ENCODE measurements at regions not wholly inside any gene's neighbourhood (a gene's known extent, or its start where the extent isn't known, plus 50 kb on each side); places are given as distances from the start of the nearest gene placed in this dataset.

GRCh38 chr5:154129013-154129412 lies 61.5 kb upstream of the GALNT10 start:
- Histone ChIP-seq H3K4me1 (ENCODE audit: insufficient read depth, low read length) (no peaks in the 10 kb centered on the region), H3K36me3 (ENCODE audit: insufficient read depth, low read depth, low read length) (no peaks in the 10 kb centered on the region), H3K9ac (ENCODE audit: low read depth, low read length) (no peak overlapping the region), H3K4me3 (ENCODE audit: low read length) (no peak overlapping the region), H3K9me3 (ENCODE audit: insufficient read depth, low read depth, low read length) (no peaks in the 10 kb centered on the region), H3K27me3 (ENCODE audit: insufficient read depth, low read length) (no peaks in the 10 kb centered on the region), H3K27ac (ENCODE audit: low read length) (no peak overlapping the region)

- Histone ChIP-seq H3K27ac (ENCODE audit: low read length) (no peak overlapping the region), H3K27me3 (ENCODE audit: insufficient read depth, low read length) (no peaks in the 10 kb centered on the region), H3K9me3 (ENCODE audit: insufficient read depth, low read depth, low read length) (no peaks in the 10 kb centered on the region)
These were observed 60.6 kb upstream of the GALNT10 start for GRCh38 chr5:154129921-154130320.

GRCh38 chr5:154131817-154132216 lies 58.7 kb upstream of the GALNT10 start:
- H3K27ac ChIP-seq (ENCODE audit: low read length) = no peak overlapping the region
- no peaks in the 10 kb centered on the region for H3K9me3 ChIP-seq (ENCODE audit: insufficient read depth, low read depth, low read length)
- H3K9ac ChIP-seq (ENCODE audit: low read depth, low read length) = no peak overlapping the region
- H3K4me3 ChIP-seq (ENCODE audit: low read length) = no peak overlapping the region
- H3K27me3 ChIP-seq (ENCODE audit: insufficient read depth, low read length) = no peaks in the 10 kb centered on the region
- H3K36me3 ChIP-seq (ENCODE audit: insufficient read depth, low read depth, low read length) = no peaks in the 10 kb centered on the region
- H3K4me1 ChIP-seq (ENCODE audit: insufficient read depth, low read length) = no peaks in the 10 kb centered on the region

More at GRCh38 chr5:154129921-154130320, 60.6 kb upstream of the GALNT10 start:
- Histone ChIP-seq H3K36me3 (ENCODE audit: insufficient read depth, low read depth, low read length) (no peaks in the 10 kb centered on the region), H3K4me1 (ENCODE audit: insufficient read depth, low read length) (no peaks in the 10 kb centered on the region), H3K4me3 (ENCODE audit: low read length) (no peak overlapping the region), H3K9ac (ENCODE audit: low read depth, low read length) (no peak overlapping the region)

GRCh38 chr5:154132718-154133307 lies 57.7 kb upstream of the GALNT10 start:
- H3K9me3 ChIP-seq (ENCODE audit: insufficient read depth, low read depth, low read length) = no peaks in the 10 kb centered on the region
- no peak overlapping the region for H3K9ac ChIP-seq (ENCODE audit: low read depth, low read length)
- H3K36me3 ChIP-seq (ENCODE audit: insufficient read depth, low read depth, low read length) = no peaks in the 10 kb centered on the region
- H3K4me1 ChIP-seq (ENCODE audit: insufficient read depth, low read length) = no peaks in the 10 kb centered on the region
- no peak overlapping the region for H3K27ac ChIP-seq (ENCODE audit: low read length)
- no peak overlapping the region for H3K4me3 ChIP-seq (ENCODE audit: low read length)
- no peaks in the 10 kb centered on the region for H3K27me3 ChIP-seq (ENCODE audit: insufficient read depth, low read length)

GRCh38 chr5:154133591-154133990 lies 56.9 kb upstream of the GALNT10 start:
- Histone ChIP-seq H3K27me3 (ENCODE audit: insufficient read depth, low read length) (no peaks in the 10 kb centered on the region), H3K9me3 (ENCODE audit: insufficient read depth, low read depth, low read length) (no peaks in the 10 kb centered on the region), H3K4me1 (ENCODE audit: insufficient read depth, low read length) (no peaks in the 10 kb centered on the region), H3K9ac (ENCODE audit: low read depth, low read length) (no peak overlapping the region), H3K27ac (ENCODE audit: low read length) (no peak overlapping the region), H3K36me3 (ENCODE audit: insufficient read depth, low read depth, low read length) (no peaks in the 10 kb centered on the region), H3K4me3 (ENCODE audit: low read length) (no peak overlapping the region)

- Histone ChIP-seq H3K4me1 (ENCODE audit: insufficient read depth, low read length) (no peaks in the 10 kb centered on the region), H3K27ac (ENCODE audit: low read length) (no peak overlapping the region), H3K9me3 (ENCODE audit: insufficient read depth, low read depth, low read length) (no peaks in the 10 kb centered on the region), H3K9ac (ENCODE audit: low read depth, low read length) (no peak overlapping the region), H3K36me3 (ENCODE audit: insufficient read depth, low read depth, low read length) (no peaks in the 10 kb centered on the region), H3K4me3 (ENCODE audit: low read length) (no peak overlapping the region), H3K27me3 (ENCODE audit: insufficient read depth, low read length) (no peaks in the 10 kb centered on the region)
These were observed 56.0 kb upstream of the GALNT10 start for GRCh38 chr5:154134499-154134898.

GRCh38 chr5:154135125-154135817 lies 55.3 kb upstream of the GALNT10 start:
- Histone ChIP-seq H3K9ac (ENCODE audit: low read depth, low read length) (no peak overlapping the region), H3K27ac (ENCODE audit: low read length) (no peak overlapping the region), H3K4me1 (ENCODE audit: insufficient read depth, low read length) (no peaks in the 10 kb centered on the region), H3K36me3 (ENCODE audit: insufficient read depth, low read depth, low read length) (no peaks in the 10 kb centered on the region), H3K9me3 (ENCODE audit: insufficient read depth, low read depth, low read length) (no peaks in the 10 kb centered on the region), H3K27me3 (ENCODE audit: insufficient read depth, low read length) (no peaks in the 10 kb centered on the region; the same call in 1 of the 2 replicates), H3K4me3 (ENCODE audit: low read length) (no peak overlapping the region)

GRCh38 chr5:154136141-154136540 lies 54.4 kb upstream of the GALNT10 start:
- Histone ChIP-seq H3K27ac (ENCODE audit: low read length) (no peak overlapping the region), H3K9ac (ENCODE audit: low read depth, low read length) (no peak overlapping the region)

GRCh38 chr5:154138701-154139100 lies 51.8 kb upstream of the GALNT10 start:
- Histone ChIP-seq H3K9me3 (ENCODE audit: insufficient read depth, low read depth, low read length) (no peaks in the 10 kb centered on the region), H3K27ac (ENCODE audit: low read length) (no peak overlapping the region), H3K9ac (ENCODE audit: low read depth, low read length) (no peak overlapping the region), H3K4me1 (ENCODE audit: insufficient read depth, low read length) (0 out of 2 replicates have a peak, but pooled peaks cover 3% of the 10 kb centered on the region), H3K4me3 (ENCODE audit: low read length) (no peak overlapping the region), H3K36me3 (ENCODE audit: insufficient read depth, low read depth, low read length) (no peaks in the 10 kb centered on the region), H3K27me3 (ENCODE audit: insufficient read depth, low read length) (no peaks in the 10 kb centered on the region; the same call in 1 of the 2 replicates)

More at GRCh38 chr5:154136141-154136540, 54.4 kb upstream of the GALNT10 start:
- H3K4me3 ChIP-seq (ENCODE audit: low read length) = no peak overlapping the region
- H3K36me3 ChIP-seq (ENCODE audit: insufficient read depth, low read depth, low read length) = no peaks in the 10 kb centered on the region
- no peaks in the 10 kb centered on the region for H3K4me1 ChIP-seq (ENCODE audit: insufficient read depth, low read length)
- H3K9me3 ChIP-seq (ENCODE audit: insufficient read depth, low read depth, low read length) = no peaks in the 10 kb centered on the region
- H3K27me3 ChIP-seq (ENCODE audit: insufficient read depth, low read length) = no peaks in the 10 kb centered on the region; the same call in 1 of the 2 replicates

- Histone ChIP-seq H3K4me1 (ENCODE audit: insufficient read depth, low read length) (0 out of 2 replicates have a peak, but pooled peaks cover 3% of the 10 kb centered on the region), H3K9me3 (ENCODE audit: insufficient read depth, low read depth, low read length) (no peaks in the 10 kb centered on the region), H3K27ac (ENCODE audit: low read length) (no peak overlapping the region), H3K9ac (ENCODE audit: low read depth, low read length) (no peak overlapping the region), H3K27me3 (ENCODE audit: insufficient read depth, low read length) (no peaks in the 10 kb centered on the region; the same call in 1 of the 2 replicates), H3K36me3 (ENCODE audit: insufficient read depth, low read depth, low read length) (no peaks in the 10 kb centered on the region), H3K4me3 (ENCODE audit: low read length) (no peak overlapping the region)
These were observed 50.2 kb upstream of the GALNT10 start for GRCh38 chr5:154140381-154140780.
